ENCODE measurements at regions not wholly inside any gene's neighbourhood (a gene's known extent, or its start where the extent isn't known, plus 50 kb on each side); places are given as distances from the start of the nearest gene placed in this dataset.

DNA sequence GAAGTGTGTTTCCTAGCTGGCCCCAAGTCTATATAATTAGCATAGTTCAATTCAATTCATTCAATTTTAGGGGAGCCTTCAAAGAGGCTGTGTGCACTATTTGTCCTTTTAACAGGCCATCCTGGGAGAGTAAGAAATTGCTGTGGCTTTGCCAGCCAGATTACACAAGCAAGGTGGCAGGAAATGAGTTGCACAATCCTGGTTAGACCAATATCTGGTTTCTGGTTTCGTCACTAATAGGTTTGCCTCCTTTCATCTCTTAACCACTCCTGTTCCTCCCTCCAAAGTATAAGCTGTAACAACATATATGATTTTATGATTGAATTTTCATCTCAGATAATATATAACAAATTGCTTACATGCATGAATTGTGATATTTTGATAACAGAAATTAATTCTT lies 84.1 kb upstream of the NEGR1 start:
- Histone ChIP-seq H3K4me3 (ENCODE audit: insufficient read length, low read depth) (no peak overlapping the region), H3K4me1 (ENCODE audit: insufficient read depth, insufficient read length) (peaks cover 3% of the 10 kb centered on the region), H3K27me3 (ENCODE audit: insufficient read depth, insufficient read length) (no peaks in the 10 kb centered on the region), H3K9ac (ENCODE audit: insufficient read length, low read depth) (no peak overlapping the region), H3K9me3 (ENCODE audit: insufficient read depth, low read length) (no peaks in the 10 kb centered on the region), H3K36me3 (ENCODE audit: insufficient read depth, insufficient read length, low read length) (no peaks in the 10 kb centered on the region)
- no peak for DNase-seq (ENCODE audit: low read depth, low spot score)
- TF ChIP-seq ZNF274 (IDR thresholded peaks at IDR 0.05; ENCODE audit: low read depth, low read length): no peak
- no peak for TF ChIP-seq YY1 (IDR thresholded peaks at IDR 0.05; ENCODE audit: insufficient read depth, insufficient read length)
- no peak for TF ChIP-seq SUZ12 (IDR thresholded peaks at IDR 0.05; ENCODE audit: extremely low read depth, insufficient read depth, insufficient read length)

DNA sequence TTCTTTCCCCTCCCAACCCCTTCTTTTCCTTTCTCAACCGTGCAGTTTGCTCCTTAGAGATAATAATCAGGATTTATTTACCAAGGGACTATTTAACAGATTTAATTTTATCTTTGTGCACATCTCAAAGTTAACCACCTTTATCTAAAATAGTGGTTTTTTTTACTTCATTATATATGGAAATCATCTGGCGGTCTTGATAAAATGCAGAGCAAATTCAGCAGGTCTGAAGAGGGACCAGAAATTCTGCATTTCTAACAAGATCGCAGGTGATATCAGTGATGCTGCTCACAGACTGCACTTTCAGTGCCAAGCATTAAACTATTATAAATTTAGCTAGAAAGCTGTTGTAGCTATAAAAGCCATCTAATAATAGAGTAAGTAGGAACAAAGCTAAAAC lies 83.4 kb upstream of the NEGR1 start:
- Histone ChIP-seq H3K4me1 (ENCODE audit: insufficient read depth, insufficient read length) (no peaks in the 10 kb centered on the region), H3K27me3 (ENCODE audit: insufficient read depth, insufficient read length) (no peaks in the 10 kb centered on the region), H3K4me3 (ENCODE audit: insufficient read length, low read depth) (no peak overlapping the region), H3K9me3 (ENCODE audit: insufficient read depth, low read length) (no peaks in the 10 kb centered on the region), H3K9ac (ENCODE audit: insufficient read length, low read depth) (no peak overlapping the region), H3K36me3 (ENCODE audit: insufficient read depth, insufficient read length, low read length) (no peaks in the 10 kb centered on the region)
- DNase-seq (ENCODE audit: low read depth, low spot score): no peak
- TF ChIP-seq ZNF274 (IDR thresholded peaks at IDR 0.05; ENCODE audit: low read depth, low read length): no peak
- TF ChIP-seq SUZ12 (IDR thresholded peaks at IDR 0.05; ENCODE audit: extremely low read depth, insufficient read depth, insufficient read length): no peak
- no peak for TF ChIP-seq YY1 (IDR thresholded peaks at IDR 0.05; ENCODE audit: insufficient read depth, insufficient read length)

DNA sequence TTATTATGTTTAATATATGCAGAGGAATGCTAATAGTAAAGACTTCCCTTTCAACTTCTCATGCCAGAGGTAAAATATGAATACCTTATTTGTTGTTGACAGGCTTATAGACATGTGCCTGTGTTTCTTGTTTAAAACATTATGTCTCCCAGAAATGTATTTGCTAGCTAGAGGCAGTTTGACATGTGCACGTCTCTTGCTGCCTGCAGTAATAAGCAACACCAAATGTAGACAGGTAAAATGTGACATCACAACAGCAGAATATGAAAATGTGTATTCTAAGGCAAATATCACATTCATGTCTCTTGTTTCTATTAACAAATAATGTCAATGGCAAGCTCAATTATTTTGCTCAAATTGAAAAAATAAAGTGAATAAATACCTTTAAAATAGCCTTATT lies 80.2 kb upstream of the NEGR1 start:
- Histone ChIP-seq H3K9ac (ENCODE audit: insufficient read length, low read depth) (no peak overlapping the region), H3K4me3 (ENCODE audit: insufficient read length, low read depth) (no peak overlapping the region), H3K27me3 (ENCODE audit: insufficient read depth, insufficient read length) (no peaks in the 10 kb centered on the region), H3K36me3 (ENCODE audit: insufficient read depth, insufficient read length, low read length) (no peaks in the 10 kb centered on the region), H3K9me3 (ENCODE audit: insufficient read depth, low read length) (no peaks in the 10 kb centered on the region), H3K4me1 (ENCODE audit: insufficient read depth, insufficient read length) (no peaks in the 10 kb centered on the region)
- TF ChIP-seq ZNF274 (IDR thresholded peaks at IDR 0.05; ENCODE audit: low read depth, low read length): no peak
- DNase-seq (ENCODE audit: low read depth, low spot score): no peak

DNA sequence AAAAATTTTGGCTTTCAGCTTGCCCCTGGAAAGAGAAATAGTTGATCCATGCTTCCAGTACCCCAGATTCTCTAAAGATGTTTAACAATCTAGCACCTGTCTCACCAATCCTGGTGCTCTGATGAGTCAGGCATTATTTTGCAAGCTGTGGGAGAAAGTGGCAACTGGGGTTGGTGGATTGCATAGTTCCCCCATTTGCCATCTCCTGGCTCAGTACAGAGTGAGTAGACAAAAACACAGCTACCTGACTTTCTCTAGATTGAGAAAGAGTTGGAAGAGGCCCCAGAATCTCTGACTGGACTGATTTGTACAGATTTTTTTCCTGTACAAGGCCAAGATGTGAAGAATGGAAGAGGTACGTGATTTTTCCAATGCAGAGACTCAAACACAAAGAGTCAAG lies 75.1 kb upstream of the NEGR1 start:
- Histone ChIP-seq H3K27me3 (ENCODE audit: insufficient read depth, insufficient read length) (no peaks in the 10 kb centered on the region), H3K9ac (ENCODE audit: insufficient read length, low read depth) (no peak overlapping the region), H3K4me3 (ENCODE audit: insufficient read length, low read depth) (no peak overlapping the region), H3K9me3 (ENCODE audit: insufficient read depth, low read length) (no peaks in the 10 kb centered on the region), H3K36me3 (ENCODE audit: insufficient read depth, insufficient read length, low read length) (no peaks in the 10 kb centered on the region), H3K4me1 (ENCODE audit: insufficient read depth, insufficient read length) (no peaks in the 10 kb centered on the region)
- DNase-seq (ENCODE audit: low read depth, low spot score): no peak
- TF ChIP-seq ZNF274 (IDR thresholded peaks at IDR 0.05; ENCODE audit: low read depth, low read length) (no peak), SUZ12 (IDR thresholded peaks at IDR 0.05; ENCODE audit: extremely low read depth, insufficient read depth, insufficient read length) (no peak), YY1 (IDR thresholded peaks at IDR 0.05; ENCODE audit: insufficient read depth, insufficient read length) (no peak)

DNA sequence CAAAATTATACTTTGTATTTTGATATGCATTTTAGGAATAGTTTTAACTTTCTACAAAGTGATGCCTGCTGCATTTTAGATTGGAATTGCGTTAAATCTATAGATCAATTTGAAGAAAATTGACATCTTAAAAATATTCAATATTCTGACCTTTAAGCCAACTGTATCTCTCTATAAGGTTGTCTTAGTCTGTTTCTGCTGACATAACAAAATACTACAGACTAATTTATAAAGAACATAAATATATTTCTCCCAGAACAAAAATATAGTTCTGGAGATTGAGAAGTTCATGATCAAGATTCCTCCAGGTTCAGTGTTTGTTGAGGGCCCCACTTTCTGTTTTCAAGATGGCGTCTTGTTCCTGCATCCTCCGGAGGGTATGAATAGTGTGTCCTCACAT lies 73.6 kb upstream of the NEGR1 start:
- Histone ChIP-seq H3K36me3 (ENCODE audit: insufficient read depth, insufficient read length, low read length) (no peaks in the 10 kb centered on the region), H3K4me1 (ENCODE audit: insufficient read depth, insufficient read length) (no peaks in the 10 kb centered on the region)
- no peak for DNase-seq (ENCODE audit: low read depth, low spot score)

DNA sequence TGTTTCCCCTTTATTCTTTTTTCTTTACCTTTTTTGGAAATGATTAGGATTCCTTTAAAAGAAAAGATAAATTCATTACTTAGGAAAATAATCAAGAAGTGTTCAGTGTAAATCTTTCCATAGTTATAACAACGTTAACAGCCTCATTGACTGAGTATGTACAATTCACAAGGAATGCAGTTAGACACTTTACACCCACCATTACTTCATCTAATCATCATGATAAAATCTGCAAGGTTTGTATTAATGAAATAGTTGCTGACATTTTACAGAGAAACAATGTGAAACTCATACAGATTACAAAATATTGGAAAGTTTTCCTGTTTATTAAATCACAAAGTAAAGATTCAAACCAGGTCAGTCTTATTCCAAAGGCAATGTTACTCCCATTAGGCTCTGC lies 59.3 kb upstream of the NEGR1 start:
- H3K9ac ChIP-seq (ENCODE audit: insufficient read length, low read depth): no peak overlapping the region
- H3K4me3 ChIP-seq (ENCODE audit: insufficient read length, low read depth): no peak overlapping the region
- no peaks in the 10 kb centered on the region for H3K4me1 ChIP-seq (ENCODE audit: insufficient read depth, insufficient read length)
- TF ChIP-seq SUZ12 (IDR thresholded peaks at IDR 0.05; ENCODE audit: extremely low read depth, insufficient read depth, insufficient read length): no peak
- TF ChIP-seq ZNF274 (IDR thresholded peaks at IDR 0.05; ENCODE audit: low read depth, low read length): no peak
- no peak for TF ChIP-seq YY1 (IDR thresholded peaks at IDR 0.05; ENCODE audit: insufficient read depth, insufficient read length)
- H3K27me3 ChIP-seq (ENCODE audit: insufficient read depth, insufficient read length): no peaks in the 10 kb centered on the region
- no peaks in the 10 kb centered on the region for H3K9me3 ChIP-seq (ENCODE audit: insufficient read depth, low read length)
- H3K36me3 ChIP-seq (ENCODE audit: insufficient read depth, insufficient read length, low read length): no peaks in the 10 kb centered on the region
- DNase-seq (ENCODE audit: low read depth, low spot score): no peak

More for the DNA sequence above, 73.6 kb upstream of the NEGR1 start:
- H3K4me3 ChIP-seq (ENCODE audit: insufficient read length, low read depth): no peak overlapping the region
- H3K9ac ChIP-seq (ENCODE audit: insufficient read length, low read depth): no peak overlapping the region
- no peak for TF ChIP-seq ZNF274 (IDR thresholded peaks at IDR 0.05; ENCODE audit: low read depth, low read length)
- TF ChIP-seq SUZ12 (IDR thresholded peaks at IDR 0.05; ENCODE audit: extremely low read depth, insufficient read depth, insufficient read length): no peak
- no peak for TF ChIP-seq YY1 (IDR thresholded peaks at IDR 0.05; ENCODE audit: insufficient read depth, insufficient read length)
- no peaks in the 10 kb centered on the region for H3K9me3 ChIP-seq (ENCODE audit: insufficient read depth, low read length)
- no peaks in the 10 kb centered on the region for H3K27me3 ChIP-seq (ENCODE audit: insufficient read depth, insufficient read length)

DNA sequence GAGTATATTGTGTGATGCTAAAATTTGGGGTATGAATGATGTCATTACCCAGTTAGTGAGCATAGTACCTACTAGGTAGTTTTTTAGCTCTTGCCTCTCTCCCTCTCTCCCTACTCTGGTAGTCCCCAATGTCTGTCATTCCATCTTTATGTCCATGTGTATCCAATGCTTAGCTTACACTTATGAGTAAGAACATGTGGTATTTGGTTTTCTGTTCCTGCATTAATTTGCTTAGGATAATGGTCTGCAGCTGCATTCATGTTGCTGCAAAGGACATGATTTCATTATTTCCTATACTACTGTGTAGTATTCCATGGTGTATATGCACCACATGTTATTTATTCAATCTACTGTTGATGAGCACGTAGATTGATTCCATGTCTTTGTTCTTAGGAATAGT lies 54.4 kb upstream of the NEGR1 start:
- no peak for DNase-seq (ENCODE audit: low read depth, low spot score)
- Histone ChIP-seq H3K9ac (ENCODE audit: insufficient read length, low read depth) (no peak overlapping the region), H3K36me3 (ENCODE audit: insufficient read depth, insufficient read length, low read length) (no peaks in the 10 kb centered on the region), H3K9me3 (ENCODE audit: insufficient read depth, low read length) (no peaks in the 10 kb centered on the region), H3K4me1 (ENCODE audit: insufficient read depth, insufficient read length) (no peaks in the 10 kb centered on the region), H3K4me3 (ENCODE audit: insufficient read length, low read depth) (no peak overlapping the region), H3K27me3 (ENCODE audit: insufficient read depth, insufficient read length) (no peaks in the 10 kb centered on the region)
- no peak for TF ChIP-seq SUZ12 (IDR thresholded peaks at IDR 0.05; ENCODE audit: extremely low read depth, insufficient read depth, insufficient read length)
- no peak for TF ChIP-seq YY1 (IDR thresholded peaks at IDR 0.05; ENCODE audit: insufficient read depth, insufficient read length)
- no peak for TF ChIP-seq ZNF274 (IDR thresholded peaks at IDR 0.05; ENCODE audit: low read depth, low read length)

Data from NT2/D1 (cell line).